BLaER1 treated with 17β-estradiol and CSF1 and Interleukin-3, amounts not matched to agents 10 nM and 100 nM (cell line): ENCODE measurements at regions not wholly inside any gene's neighbourhood (a gene's known extent, or its start where the extent isn't known, plus 50 kb on each side); places are given as distances from the start of the nearest gene placed in this dataset.

ENCODE experiments used
- H3K27ac ChIP-seq, 11 experiments: shearing (Covaris generic); formaldehyde crosslinking; 2 replicates each; pipeline ENCODE4 v1.8.1; 2022
- H3K27me3 ChIP-seq, 11 experiments: shearing (Covaris generic); formaldehyde crosslinking; 2 replicates each; pipeline ENCODE4 v1.8.1; 2022
- H3K36me3 ChIP-seq, 11 experiments: shearing (Covaris generic); formaldehyde crosslinking; 2 replicates each; pipeline ENCODE4 v1.8.1; 2022
- H3K4me1 ChIP-seq, 10 experiments: shearing (Covaris generic); formaldehyde crosslinking; 2 replicates each; pipeline ENCODE4 v1.8.1; 2022
- H3K4me2 ChIP-seq, 11 experiments: shearing (Covaris generic); formaldehyde crosslinking; 2 replicates each; pipeline ENCODE4 v1.8.1; 2022
- H3K4me3 ChIP-seq, 10 experiments: shearing (Covaris generic); formaldehyde crosslinking; 2 replicates each; pipeline ENCODE4 v1.8.1; 2022
- H3K9ac ChIP-seq, 11 experiments: shearing (Covaris generic); formaldehyde crosslinking; 2 replicates each; pipeline ENCODE4 v1.8.1; 2022
- H3K9me3 ChIP-seq, 11 experiments: shearing (Covaris generic); formaldehyde crosslinking; replicated peaks in 1 of 11; 2 replicates each; pipeline ENCODE4 v1.8.1; 2022
- H4K20me1 ChIP-seq, 11 experiments: shearing (Covaris generic); formaldehyde crosslinking; 2 replicates each; pipeline ENCODE4 v1.8.1; 2022
- Cebpa-rat ChIP-seq, 11 experiments: shearing (Covaris generic); IDR thresholded peaks; 2 replicates each; pipeline ENCODE4 v1.8.1; 2022

DNA sequence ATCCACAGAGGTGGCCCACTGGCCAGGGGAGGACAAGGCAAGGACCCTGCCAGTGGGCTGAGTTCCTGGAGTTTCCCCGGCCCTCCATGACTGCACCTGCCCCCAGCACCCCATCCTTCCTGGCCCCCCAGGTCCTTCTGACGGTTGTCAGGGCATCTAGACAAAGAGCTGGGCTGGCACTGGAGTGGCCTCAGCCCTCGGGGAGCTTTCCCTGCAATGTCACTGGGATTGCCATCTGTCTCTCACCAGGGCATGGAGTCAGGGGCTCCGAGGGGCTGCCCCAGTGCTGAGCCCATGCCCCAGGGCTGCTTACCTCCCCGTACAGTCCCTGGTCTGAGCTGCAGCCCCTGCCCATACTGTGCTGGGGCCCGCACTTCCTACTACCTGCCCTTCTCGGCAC, 446.5 kb upstream of the MKI67 start:
- Histone ChIP-seq H3K4me1 (peaks cover 0 to 9% (median 0%) of the 10 kb centered on the region in 10 experiments; a peak in 4 of 20 replicates), H3K4me2 (no peak overlapping the region), H3K9me3 (no peaks in the 10 kb centered on the region), H3K9ac (no peak overlapping the region), H3K4me3 (no peak overlapping the region), H4K20me1 (no peaks in the 10 kb centered on the region), H3K36me3 (no peaks in the 10 kb centered on the region), H3K27ac (no peak overlapping the region), H3K27me3 (no peaks in the 10 kb centered on the region)
- no peak for TF ChIP-seq Cebpa-rat (IDR thresholded peaks at IDR 0.05)

DNA sequence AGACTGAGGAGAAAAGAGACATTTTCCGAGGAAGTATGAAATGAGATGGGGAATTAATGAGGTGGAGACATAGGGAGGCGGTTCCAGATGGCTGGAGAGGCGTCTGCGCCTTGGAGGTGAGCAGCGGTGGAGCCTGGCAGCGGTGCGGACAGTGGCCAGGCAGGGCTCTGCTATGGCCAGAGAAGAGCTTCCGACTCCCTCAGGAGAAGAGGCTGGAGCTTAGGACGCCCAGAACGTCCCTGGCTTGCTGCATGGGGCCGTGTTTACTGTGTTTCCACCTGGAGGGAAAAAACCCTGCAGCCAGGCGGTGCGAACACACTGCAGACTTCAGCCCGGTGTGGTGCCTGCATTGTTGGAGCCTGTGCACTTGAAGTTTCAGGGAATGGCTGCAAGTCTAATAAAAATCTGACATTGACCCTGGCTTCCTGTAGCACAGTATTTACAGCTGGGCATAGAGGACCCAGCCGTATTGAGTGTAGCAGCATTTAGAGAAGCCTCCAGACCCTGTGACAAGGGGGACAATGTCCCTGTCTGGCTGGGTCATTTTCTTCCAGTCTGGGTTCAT, 447.1 kb upstream of the MKI67 start:
- Histone ChIP-seq H3K27ac (no peak overlapping the region), H3K9ac (no peak overlapping the region), H4K20me1 (no peaks in the 10 kb centered on the region), H3K4me2 (no peak overlapping the region), H3K4me1 (peaks cover 0 to 8% (median 0%) of the 10 kb centered on the region in 10 experiments; a peak in 4 of 20 replicates), H3K36me3 (no peaks in the 10 kb centered on the region), H3K9me3 (no peaks in the 10 kb centered on the region), H3K27me3 (no peaks in the 10 kb centered on the region), H3K4me3 (no peak overlapping the region)
- TF ChIP-seq Cebpa-rat (IDR thresholded peaks at IDR 0.05): no peak

DNA sequence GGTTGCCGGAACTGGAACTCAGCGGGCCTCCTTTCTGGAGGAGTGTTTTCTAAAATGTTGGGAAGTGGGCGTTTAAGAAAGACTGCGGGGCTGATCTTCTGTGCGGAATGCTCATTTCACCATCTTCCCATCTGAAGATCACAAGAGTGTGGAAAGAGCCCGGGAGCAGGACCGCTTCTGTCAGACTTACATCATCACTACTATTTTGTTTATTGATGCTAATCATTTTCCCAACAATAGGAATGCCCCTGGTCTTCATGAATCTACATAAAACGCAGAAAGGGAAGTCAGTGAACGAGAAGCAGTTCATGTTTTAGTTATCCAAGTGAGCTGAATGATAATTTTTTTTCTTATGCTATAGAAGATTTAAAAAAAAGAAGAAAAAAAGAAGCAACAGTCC, 447.8 kb upstream of the MKI67 start:
- H3K9me3 ChIP-seq: no peaks in the 10 kb centered on the region
- H3K36me3 ChIP-seq: no peaks in the 10 kb centered on the region
- no peak for TF ChIP-seq Cebpa-rat (IDR thresholded peaks at IDR 0.05)
- peaks cover 0 to 2% (median under 1%) of the 10 kb centered on the region in 10 experiments; a peak in 7 of 20 replicates for H3K4me1 ChIP-seq
- H3K9ac ChIP-seq: no peak overlapping the region
- no peaks in the 10 kb centered on the region for H3K27me3 ChIP-seq
- H4K20me1 ChIP-seq: no peaks in the 10 kb centered on the region
- H3K4me2 ChIP-seq: no peak overlapping the region
- no peak overlapping the region for H3K4me3 ChIP-seq
- no peak overlapping the region for H3K27ac ChIP-seq

DNA sequence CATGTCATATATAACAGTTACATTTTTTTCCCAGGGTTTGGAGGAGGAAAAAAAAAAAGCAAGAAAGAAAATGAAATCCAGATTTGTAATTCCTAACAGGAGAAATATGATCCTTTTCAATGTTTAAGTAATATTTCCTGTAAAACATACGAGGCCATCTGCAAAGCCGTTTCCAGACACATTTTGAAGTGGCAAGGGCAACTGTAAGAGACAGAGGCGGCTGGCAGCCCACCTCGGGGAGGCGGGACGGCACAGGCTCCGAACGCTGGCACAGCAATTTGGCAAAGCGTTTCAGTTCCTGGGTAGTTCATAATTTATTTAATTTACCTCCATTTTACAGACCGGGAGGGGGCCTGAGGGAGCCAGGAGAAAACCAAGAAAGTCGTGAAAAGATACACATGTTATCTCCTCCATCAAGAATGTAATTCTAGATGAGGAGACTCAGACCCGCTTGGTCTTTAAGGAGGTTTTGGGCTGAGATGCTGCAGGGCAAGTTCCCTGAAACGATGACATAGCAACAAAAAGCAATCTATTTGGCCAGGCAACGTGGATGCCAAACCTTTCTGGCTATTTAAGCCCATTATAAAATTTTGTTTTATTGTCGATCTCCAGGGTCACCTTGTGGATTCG, 448.5 kb upstream of the MKI67 start:
- Histone ChIP-seq H3K9me3 (no peaks in the 10 kb centered on the region), H3K27ac (no peak overlapping the region), H3K27me3 (no peaks in the 10 kb centered on the region), H3K36me3 (no peaks in the 10 kb centered on the region), H3K9ac (no peak overlapping the region), H4K20me1 (no peaks in the 10 kb centered on the region), H3K4me3 (no peak overlapping the region), H3K4me1 (peaks cover 0 to 8% (median 0%) of the 10 kb centered on the region in 10 experiments; a peak in 5 of 20 replicates), H3K4me2 (no peak overlapping the region)
- TF ChIP-seq Cebpa-rat (IDR thresholded peaks at IDR 0.05): no peak

DNA sequence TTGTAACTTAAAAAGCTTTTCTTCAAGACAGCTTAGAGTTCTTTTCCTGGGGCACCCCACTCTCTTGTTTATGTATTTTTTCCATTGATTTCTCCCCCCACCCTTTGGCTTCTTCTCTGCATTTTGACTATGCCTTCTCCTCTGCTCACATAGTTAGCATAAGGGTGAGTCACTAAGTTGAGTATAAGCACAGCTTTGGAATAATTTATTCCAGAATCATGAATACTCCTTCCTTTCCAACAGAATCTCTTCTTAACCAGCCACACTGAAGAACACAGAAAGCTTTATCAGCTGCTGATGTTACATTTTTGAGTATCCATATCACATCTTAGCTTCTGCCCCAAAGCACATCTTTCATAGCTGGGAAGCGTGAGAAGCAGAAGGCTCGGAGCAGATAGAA, 449.5 kb upstream of the MKI67 start:
- Histone ChIP-seq H4K20me1 (no peaks in the 10 kb centered on the region), H3K27me3 (no peaks in the 10 kb centered on the region), H3K4me3 (no peak overlapping the region), H3K27ac (no peak overlapping the region), H3K4me2 (no peak overlapping the region), H3K9ac (no peak overlapping the region), H3K9me3 (no peaks in the 10 kb centered on the region), H3K36me3 (no peaks in the 10 kb centered on the region), H3K4me1 (peaks cover 0 to 12% (median 0%) of the 10 kb centered on the region in 10 experiments; a peak in 5 of 20 replicates)
- TF ChIP-seq Cebpa-rat (IDR thresholded peaks at IDR 0.05): no peak

DNA sequence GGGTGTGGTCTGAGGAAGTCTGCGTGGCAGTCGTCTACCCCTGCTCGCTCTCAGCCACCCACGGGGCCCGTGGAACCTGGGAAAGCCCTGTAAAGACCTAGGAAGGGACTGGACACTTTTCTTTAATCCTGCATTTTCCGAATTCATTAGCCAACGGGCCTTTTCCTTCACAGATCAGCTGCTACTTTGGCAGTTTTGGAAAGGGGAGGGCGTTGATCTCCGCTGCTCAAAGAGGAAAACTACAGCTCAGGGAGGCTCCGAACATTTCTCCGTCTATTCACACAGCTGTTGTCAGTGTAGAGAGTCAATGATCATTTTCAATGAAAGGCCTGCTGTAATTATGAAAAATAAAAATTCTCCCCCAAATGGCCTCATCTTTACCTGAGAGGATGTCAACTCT, 450.1 kb upstream of the MKI67 start:
- no peak for TF ChIP-seq Cebpa-rat (IDR thresholded peaks at IDR 0.05)
- Histone ChIP-seq H3K9me3 (no peaks in the 10 kb centered on the region), H3K9ac (no peak overlapping the region), H3K4me3 (no peak overlapping the region), H3K4me2 (no peak overlapping the region), H3K27me3 (no peaks in the 10 kb centered on the region), H3K36me3 (no peaks in the 10 kb centered on the region), H4K20me1 (no peaks in the 10 kb centered on the region), H3K27ac (no peak overlapping the region), H3K4me1 (peaks cover 0 to 12% (median 0%) of the 10 kb centered on the region in 10 experiments; a peak in 5 of 20 replicates)

DNA sequence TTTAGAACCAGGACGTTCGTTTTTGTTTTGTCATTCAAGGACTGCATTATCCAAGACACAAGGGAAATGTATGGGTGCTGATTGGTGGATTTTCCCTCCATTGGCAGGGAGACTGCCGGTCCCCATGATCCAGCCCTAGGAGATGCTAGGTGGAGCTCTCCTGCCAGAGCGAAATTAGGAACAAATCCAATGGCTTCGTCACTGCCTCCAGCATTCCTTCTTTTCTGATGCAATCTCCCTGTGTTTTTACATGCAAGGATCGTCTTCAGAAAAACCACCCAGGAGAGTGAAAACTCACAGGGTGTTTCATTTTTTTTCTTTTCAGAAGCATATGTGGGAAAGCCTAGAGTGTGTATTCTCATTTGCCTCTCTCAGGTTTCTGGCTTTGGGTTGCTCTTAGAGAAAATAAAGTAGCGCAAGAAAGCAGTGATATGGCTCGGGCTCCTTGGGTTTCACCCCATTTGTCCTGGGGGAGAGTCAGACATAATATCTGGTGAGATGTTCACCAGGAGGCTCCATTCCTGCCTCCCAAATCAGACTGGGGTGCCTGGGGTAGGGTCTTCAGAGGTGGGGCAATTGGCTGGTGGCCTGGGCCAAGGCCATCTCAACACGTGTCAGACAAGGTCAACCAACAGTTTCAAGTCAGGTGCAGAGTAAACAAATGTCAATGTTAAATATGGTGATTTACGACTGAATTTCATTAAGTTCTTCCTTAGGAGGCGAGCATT, 450.9 kb upstream of the MKI67 start:
- no peak for TF ChIP-seq Cebpa-rat (IDR thresholded peaks at IDR 0.05)
- peaks cover 0 to 12% (median 0%) of the 10 kb centered on the region in 10 experiments; a peak in 5 of 20 replicates for H3K4me1 ChIP-seq
- H3K4me3 ChIP-seq: no peak overlapping the region
- no peaks in the 10 kb centered on the region for H3K36me3 ChIP-seq
- H3K9me3 ChIP-seq: no peaks in the 10 kb centered on the region
- H3K27me3 ChIP-seq: no peaks in the 10 kb centered on the region
- no peaks in the 10 kb centered on the region for H4K20me1 ChIP-seq
- no peak overlapping the region for H3K27ac ChIP-seq
- H3K9ac ChIP-seq: no peak overlapping the region
- no peak overlapping the region for H3K4me2 ChIP-seq

DNA sequence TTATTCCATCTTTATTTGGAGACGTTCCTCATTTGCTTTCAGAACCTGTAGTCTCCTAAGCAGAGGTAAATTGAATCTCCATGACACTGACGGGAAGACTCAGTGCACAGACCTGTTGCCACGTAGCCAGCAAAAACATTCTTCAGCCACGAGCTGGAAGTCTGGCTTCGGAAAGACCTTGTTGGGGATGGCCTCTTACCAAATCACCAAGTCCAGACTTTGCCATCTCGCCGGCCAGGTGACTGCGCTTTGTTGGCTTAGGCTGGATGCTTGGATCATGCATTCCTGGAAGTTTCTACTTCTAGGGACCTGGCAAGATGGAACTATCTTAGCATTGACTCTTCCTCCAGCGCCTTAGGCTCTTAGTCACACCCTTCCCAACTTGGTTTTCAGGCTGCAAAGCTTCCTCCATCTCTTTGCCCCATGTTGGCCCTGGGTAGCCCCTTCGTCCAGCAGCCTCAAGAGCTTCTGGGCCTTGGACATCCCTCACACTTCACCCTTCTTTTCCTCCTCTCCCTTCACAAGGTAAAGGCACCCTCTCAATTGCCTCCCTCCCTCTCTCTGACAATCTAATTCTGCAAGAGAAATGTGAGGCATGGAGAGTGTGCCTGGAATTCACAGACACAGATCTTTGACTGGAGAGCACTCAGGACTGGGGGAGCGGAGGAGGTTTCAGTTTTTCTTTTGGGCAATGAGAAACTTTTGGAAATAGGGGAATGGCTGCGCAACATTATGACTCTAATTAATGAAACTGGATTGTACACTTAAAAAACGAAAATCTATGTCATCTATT, 451.9 kb upstream of the MKI67 start:
- Histone ChIP-seq H3K4me3 (no peak overlapping the region), H4K20me1 (no peaks in the 10 kb centered on the region), H3K4me1 (peaks cover 0 to 12% (median 0%) of the 10 kb centered on the region in 10 experiments; a peak in 5 of 20 replicates), H3K27ac (no peak overlapping the region), H3K4me2 (no peak overlapping the region), H3K9me3 (no peaks in the 10 kb centered on the region), H3K36me3 (no peaks in the 10 kb centered on the region), H3K9ac (no peak overlapping the region), H3K27me3 (no peaks in the 10 kb centered on the region)
- no peak for TF ChIP-seq Cebpa-rat (IDR thresholded peaks at IDR 0.05)

DNA sequence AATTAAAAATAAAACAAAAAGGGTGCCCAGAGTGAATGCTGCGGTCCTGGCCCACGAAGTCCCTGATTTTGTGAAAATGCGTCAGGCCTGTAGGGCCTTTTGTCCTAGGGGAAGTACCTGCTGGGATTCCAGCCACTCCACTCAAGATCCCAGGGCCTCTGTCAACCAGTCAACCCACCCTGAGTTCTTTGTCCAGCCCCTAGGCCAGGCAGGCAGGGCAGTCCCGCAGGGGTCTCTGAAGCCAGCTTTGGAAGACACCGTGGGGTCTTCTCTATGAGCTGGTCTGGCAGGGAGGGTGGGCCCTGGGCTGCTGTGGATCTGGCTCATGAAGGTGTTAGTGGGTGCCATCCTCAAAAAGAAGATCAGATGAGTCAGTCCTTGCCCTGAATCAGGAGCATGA, 452.5 kb upstream of the MKI67 start:
- Histone ChIP-seq H3K27ac (no peak overlapping the region), H3K27me3 (no peaks in the 10 kb centered on the region), H3K4me3 (no peak overlapping the region), H3K4me1 (peaks cover 0 to 12% (median 0%) of the 10 kb centered on the region in 10 experiments; a peak in 5 of 20 replicates), H3K4me2 (no peak overlapping the region), H3K9me3 (no peaks in the 10 kb centered on the region), H3K9ac (no peak overlapping the region), H4K20me1 (no peaks in the 10 kb centered on the region), H3K36me3 (no peaks in the 10 kb centered on the region)
- TF ChIP-seq Cebpa-rat (IDR thresholded peaks at IDR 0.05): no peak
